IMR-90 (cell line): ENCODE measurements at regions not wholly inside any gene's neighbourhood (a gene's known extent, or its start where the extent isn't known, plus 50 kb on each side); places are given as distances from the start of the nearest gene placed in this dataset.
A peak's percentile ranks its signal among the peaks of the same experiment; 100 is the strongest.

Experiments
- ATAC-seq: fragments of 200-7000 bp; cut with Tn5 transposase; 2 replicates; pipeline ENCODE4 v1.9.1; 2020; ENCODE audit warnings: low read depth, mild to moderate bottlenecking, moderate library complexity
- BruUV-seq: library from RNA; stranded (reverse); fragments of 400-500 nt; replicated peaks from 2 replicates; lab custom pipeline; 2021; lab: Mats Ljungman, UMichigan
- CTCF ChIA-PET: fragments of 300-600 bp; formaldehyde crosslinking; extraction: SDS; loops from one replicate; lab custom pipeline; 2021; ENCODE audit warnings: antibody characterized with exemption; lab: Yijun Ruan, JAX
- POLR2A ChIA-PET: fragments of 300-600 bp; sonication (Branson Sonifier 250); formaldehyde crosslinking; loops from one replicate; lab custom pipeline; 2022; ENCODE audit warnings: antibody characterized with exemption; ENCODE audit not compliant: unreplicated experiment; lab: Charles Lee
- DNase-seq: peaks from one replicate; pipeline ENCODE4 v3.0.0; 2013
- H2AFZ ChIP-seq: replicated peaks from 2 replicates; pipeline ENCODE3; 2013; ENCODE audit warnings: low read length, mild to moderate bottlenecking; ENCODE audit not compliant: poor library complexity
- H2AK5ac ChIP-seq: 2 replicates; pipeline ENCODE4 v1.6.1; 2013; ENCODE audit warnings: low read depth, low read length, inconsistent platforms
- H2AK9ac ChIP-seq: replicated peaks from 2 replicates; pipeline ENCODE3; 2013; ENCODE audit warnings: mild to moderate bottlenecking, low read depth, low read length, moderate library complexity; ENCODE audit not compliant: poor library complexity
- H2BK120ac ChIP-seq: 2 replicates; pipeline ENCODE4 v1.6.1; 2013; ENCODE audit warnings: low read depth, low read length, inconsistent platforms
- H2BK15ac ChIP-seq: 3 replicates; pipeline ENCODE4 v1.6.1; 2013; ENCODE audit warnings: low read depth, low read length, inconsistent platforms
- H2BK20ac ChIP-seq: 2 replicates; pipeline ENCODE4 v1.6.1; 2013; ENCODE audit warnings: low read depth, mild to moderate bottlenecking, inconsistent platforms, low read length, moderate library complexity
- H2BK5ac ChIP-seq: 2 replicates; pipeline ENCODE4 v1.6.1; 2013; ENCODE audit warnings: mild to moderate bottlenecking, low read depth, low read length, inconsistent platforms; ENCODE audit not compliant: poor library complexity, severe bottlenecking
- H3K14ac ChIP-seq: replicated peaks from 2 replicates; pipeline ENCODE4 v1.6.1; 2013; ENCODE audit warnings: low read depth, low read length, inconsistent platforms
- H3K18ac ChIP-seq: 2 replicates; pipeline ENCODE4 v1.6.1; 2013; ENCODE audit warnings: low read depth, low read length, control low read depth
- H3K23ac ChIP-seq: 2 replicates; pipeline ENCODE4 v1.6.1; 2013; ENCODE audit warnings: low read depth, low read length, inconsistent platforms
- H3K27ac ChIP-seq: 2 replicates; pipeline ENCODE4 v1.5.1; 2013; ENCODE audit warnings: mild to moderate bottlenecking, control low read depth, low read length; ENCODE audit not compliant: insufficient read depth
- H3K27me3 ChIP-seq: 2 replicates; pipeline ENCODE4 v1.6.1; 2013; ENCODE audit warnings: low read length; ENCODE audit not compliant: control insufficient read depth, insufficient read depth
- H3K36me3 ChIP-seq: 2 replicates; pipeline ENCODE4 v1.6.1; 2013; ENCODE audit warnings: low read length, mixed read lengths; ENCODE audit not compliant: control insufficient read depth, insufficient read depth
- H3K4ac ChIP-seq: 2 replicates; pipeline ENCODE4 v1.6.1; 2013; ENCODE audit warnings: low read depth, low read length, inconsistent platforms
- H3K4me1 ChIP-seq: 2 replicates; pipeline ENCODE4 v1.6.1; 2013; ENCODE audit warnings: low read length, mixed read lengths; ENCODE audit not compliant: control insufficient read depth, insufficient read depth
- H3K4me2 ChIP-seq: 2 replicates; pipeline ENCODE4 v1.6.1; 2013; ENCODE audit warnings: low read depth, mild to moderate bottlenecking, control low read depth, low read length, moderate library complexity
- H3K4me3 ChIP-seq: 2 replicates; pipeline ENCODE4 v1.5.1; 2013; ENCODE audit warnings: low read depth, mild to moderate bottlenecking, control low read depth, low read length, moderate library complexity; ENCODE audit not compliant: insufficient read depth
- H3K56ac ChIP-seq: 2 replicates; pipeline ENCODE4 v1.6.1; 2013; ENCODE audit warnings: low read length, inconsistent platforms; ENCODE audit not compliant: insufficient read depth; ENCODE audit errors: extremely low read depth
- H3K79me1 ChIP-seq, 2 experiments: 2 replicates each; pipeline ENCODE4 v1.6.1; 2013; ENCODE audit warnings: low read length in 2 of 2, inconsistent platforms in 1 of 2, low read depth in 1 of 2
- H3K9ac ChIP-seq: 2 replicates; pipeline ENCODE4 v1.6.1; 2013; ENCODE audit warnings: low read depth, low read length, control low read depth
- H3K9me1 ChIP-seq: 2 replicates; pipeline ENCODE4 v1.6.1; 2013; ENCODE audit warnings: low read length, inconsistent platforms; ENCODE audit not compliant: insufficient read depth
- H3K9me3 ChIP-seq: 2 replicates; pipeline ENCODE4 v1.6.1; 2013; ENCODE audit warnings: low read length; ENCODE audit not compliant: control insufficient read depth, insufficient read depth
- H4K20me1 ChIP-seq: 2 replicates; pipeline ENCODE4 v1.6.1; 2013; ENCODE audit warnings: low read length, inconsistent platforms; ENCODE audit not compliant: insufficient read depth
- H4K5ac ChIP-seq: 2 replicates; pipeline ENCODE4 v1.6.1; 2013; ENCODE audit warnings: mild to moderate bottlenecking, low read depth, low read length, control low read depth
- H4K8ac ChIP-seq, 2 experiments: 2 replicates each; pipeline ENCODE4 v1.6.1; 2013; ENCODE audit warnings: low read depth in 2 of 2, low read length in 2 of 2, control low read depth in 1 of 2, inconsistent platforms in 1 of 2
- H4K91ac ChIP-seq: 2 replicates; pipeline ENCODE4 v1.6.1; 2013; ENCODE audit warnings: low read depth, low read length, inconsistent platforms; ENCODE audit not compliant: insufficient read depth
- FOS ChIP-seq: fragments of 150-350 bp; IDR thresholded peaks from 2 replicates; pipeline ENCODE4 v1.6.1; 2016; ENCODE audit warnings: low read depth, low read length
- MAFK ChIP-seq: IDR thresholded peaks from 2 replicates; pipeline ENCODE4 v1.6.1; 2012; ENCODE audit warnings: low read depth, low read length, improper control_type of control experiment
- MXI1 ChIP-seq: IDR thresholded peaks from 2 replicates; pipeline ENCODE4 v1.6.1; 2012; ENCODE audit warnings: low read depth, mild to moderate bottlenecking, low read length, moderate library complexity, borderline replicate concordance
- POLR2A ChIP-seq: IDR thresholded peaks from 2 replicates; pipeline ENCODE4 v1.6.1; 2012; ENCODE audit warnings: mild to moderate bottlenecking, low read depth, low read length
- RAD21 ChIP-seq: IDR thresholded peaks from 2 replicates; pipeline ENCODE4 v1.6.1; 2012; ENCODE audit warnings: low read length, improper control_type of control experiment
- RFX5 ChIP-seq: IDR thresholded peaks from 2 replicates; pipeline ENCODE4 v1.8.0; 2012; ENCODE audit warnings: low read depth, mild to moderate bottlenecking, low read length, moderate library complexity
- SMC3 ChIP-seq: fragments of 150-350 bp; IDR thresholded peaks from 2 replicates; pipeline ENCODE4 v1.6.1; 2016; ENCODE audit warnings: low read depth, mild to moderate bottlenecking, antibody characterized with exemption, low read length, moderate library complexity
- WGBS, 2 experiments: methylation state at CpG; one replicate each; pipeline versions ENCODE4 v1.1.5 to v1.1.7; 2013; ENCODE audit warnings: missing lambda C conversion rate in 2 of 2; ENCODE audit not compliant: insufficient read length in 1 of 2; ENCODE audit errors: extremely low coverage in 2 of 2; 5-methylcytosine and 5-hydroxymethylcytosine counted together
- dilution Hi-C: fragments of 300-500 bp; cut with HindIII; formaldehyde crosslinking; loops from one replicate; pipeline ENCODE4 v1.14.3; 2018; ENCODE audit warnings: low sequenced_read_pairs; ENCODE audit not compliant: unreplicated experiment
- in situ Hi-C: fragments of 300-500 bp; cut with MboI; formaldehyde crosslinking; loops from 3 replicates; pipeline ENCODE4 v1.14.3; 2019; ENCODE audit warnings: low sequenced_read_pairs, inconsistent platforms, mixed read lengths
- intact Hi-C: fragments of 100-400 bp; cut with micrococcal nuclease; formaldehyde crosslinking; loops from 2 replicates; pipeline ENCODE4 v1.10.0; 2022

DNA sequence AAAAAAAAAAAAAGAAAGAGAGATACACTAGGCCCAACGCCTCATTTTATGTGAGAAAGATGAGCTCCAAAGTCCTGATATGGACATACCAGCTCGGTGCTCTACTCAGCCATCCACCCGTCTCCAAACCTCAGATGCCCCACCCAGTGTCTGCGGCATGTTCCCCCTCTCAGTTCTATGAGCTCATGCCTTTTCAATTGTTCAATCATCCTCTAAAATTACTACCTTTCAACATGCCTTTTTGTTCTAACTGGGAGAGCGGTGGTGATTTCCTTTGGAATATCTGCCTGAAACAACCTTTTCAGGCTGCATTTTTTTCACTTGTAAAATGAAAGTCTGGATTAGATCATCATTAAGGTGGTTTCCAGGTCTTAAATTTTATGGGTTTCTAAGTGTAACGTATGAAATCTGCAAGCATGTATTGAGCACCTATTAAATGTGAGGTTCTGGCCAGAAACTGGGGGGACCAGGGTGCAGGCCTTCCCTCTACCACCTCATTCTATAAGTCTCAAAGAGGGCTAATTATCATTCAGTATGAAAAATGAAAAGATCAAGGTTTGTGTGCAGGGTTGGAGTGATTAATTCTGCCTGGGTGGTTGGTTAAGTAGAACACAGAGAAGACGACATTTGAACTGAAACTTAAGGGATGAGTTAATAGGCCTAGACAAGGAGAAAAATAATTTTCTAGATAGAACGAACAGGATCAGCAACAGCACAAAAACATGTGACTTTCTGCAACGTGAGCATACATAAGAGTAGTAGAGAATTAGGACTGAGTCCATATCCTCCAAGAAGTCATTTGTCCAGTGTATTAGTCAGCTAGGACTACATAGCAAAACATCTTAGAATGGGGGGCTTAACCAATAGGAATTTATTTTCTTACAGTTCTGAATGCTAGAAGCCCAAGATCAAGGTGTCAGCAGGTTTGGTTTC lies 87.4 kb upstream of the GLS start (continued):
- TF ChIP-seq MAFK (no peak), FOS (no peak)

DNA sequence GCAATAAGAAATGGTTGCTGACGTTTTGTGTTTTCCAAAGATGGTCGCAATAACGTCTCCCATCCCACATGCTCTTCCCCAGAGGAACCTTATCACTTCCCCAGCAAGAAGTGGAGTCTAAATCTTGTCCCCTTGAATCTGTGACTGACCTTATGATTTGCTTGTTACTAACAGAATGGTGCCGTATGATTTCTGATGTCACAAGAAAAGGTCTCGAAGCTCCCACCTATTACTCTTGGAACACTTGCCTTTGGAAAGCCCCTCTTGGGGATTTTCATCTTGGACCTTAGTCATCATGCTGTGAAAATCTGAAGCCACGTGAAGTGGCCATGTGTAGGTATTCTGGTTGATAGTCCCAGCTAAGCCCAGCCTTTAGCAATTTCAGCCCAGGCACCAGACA lies 86.2 kb upstream of the GLS start:
- Histone ChIP-seq H3K9me3 (no peaks in the 10 kb centered on the region), H3K27me3 (no peaks in the 10 kb centered on the region), H3K9me1 (peaks cover 6% of the 10 kb centered on the region; the same call in 1 of the 2 replicates), H3K18ac (no peak overlapping the region), H3K36me3 (no peaks in the 10 kb centered on the region), H3K9ac (no peak overlapping the region), H3K4me3 (no peak overlapping the region), H3K4ac (0 out of 2 replicates have a peak overlapping the region, but pooled peaks have one; percentile 1), H2BK5ac (no peak overlapping the region), H4K91ac (no peak overlapping the region), H3K56ac (no peak overlapping the region), H4K8ac (no peak overlapping the region), H3K14ac (0 out of 2 replicates have a peak overlapping the region, but pooled peaks have one; percentile 2), H2BK120ac (no peak overlapping the region), H3K4me2 (no peak overlapping the region), H2BK15ac (no peak overlapping the region), H3K23ac (no peak overlapping the region), H2AFZ (peak overlapping the region; percentile 36), H2BK20ac (no peak overlapping the region), H4K5ac (no peak overlapping the region), H4K20me1 (no peaks in the 10 kb centered on the region), H3K79me1 (no peaks in the 10 kb centered on the region), H2AK5ac (no peak overlapping the region), H3K27ac (no peak overlapping the region), H2AK9ac (no peak overlapping the region), H3K4me1 (peaks cover 6% of the 10 kb centered on the region)
- dilution Hi-C loops (no loop called here), in situ Hi-C loops (loop anchor here (25.0 kb wide), 1 partner anchor 343 kb away; no protein-coding TSS in a partner anchor), intact Hi-C loops (no loop called here)
- TF ChIP-seq RFX5 = no peak
- no peak for TF ChIP-seq POLR2A
- no peak for TF ChIP-seq SMC3
- no peak for TF ChIP-seq MXI1
- TF ChIP-seq MAFK = no peak
- TF ChIP-seq RAD21 = no peak
- ATAC-seq = no peak
- DNase-seq = no peak
- no TSS peak for BruUV-seq
- no CpG with 5 or more reads among the region's 6 CpGs for WGBS, 2 experiments
- POLR2A ChIA-PET = no interaction called here
- CTCF ChIA-PET = no interaction called here
